HG02981 (cell line): ENCODE measurements at regions not wholly inside any gene's neighbourhood (a gene's known extent, or its start where the extent isn't known, plus 50 kb on each side); places are given as distances from the start of the nearest gene placed in this dataset.

Source experiments
- ATAC-seq: cut with Tn5 transposase; IDR thresholded peaks from one replicate; pipeline ENCODE4 v1.9.1; 2021; ENCODE audit warnings: mild to moderate bottlenecking, moderate library complexity; ENCODE audit not compliant: unreplicated experiment

- no peak for ATAC-seq
Measured at GRCh38 chr2:145094370-145094769, 574.5 kb upstream of the ZEB2 start.

- no peak for ATAC-seq
Measured at GRCh38 chr2:145091967-145092366, 572.0 kb upstream of the ZEB2 start.

GRCh38 chr2:145090841-145091761, 571.2 kb upstream of the ZEB2 start:
- no peak for ATAC-seq

GRCh38 chr2:145088756-145089155, 568.8 kb upstream of the ZEB2 start:
- no peak for ATAC-seq

- no peak for ATAC-seq
Measured at GRCh38 chr2:145086910-145087309, 567.0 kb upstream of the ZEB2 start.

GRCh38 chr2:145085612-145086011, 565.7 kb upstream of the ZEB2 start:
- ATAC-seq, result no peak

- ATAC-seq, result no peak
Measured at GRCh38 chr2:145080426-145080825, 560.5 kb upstream of the ZEB2 start.

- ATAC-seq, result no peak
Measured at GRCh38 chr2:145079641-145080040, 559.7 kb upstream of the ZEB2 start.

GRCh38 chr2:145078923-145079322, 559.0 kb upstream of the ZEB2 start:
- ATAC-seq, result no peak

GRCh38 chr2:145076085-145076484, 556.2 kb upstream of the ZEB2 start:
- ATAC-seq, result no peak

GRCh38 chr2:145075454-145076062, 555.6 kb upstream of the ZEB2 start:
- no peak for ATAC-seq

GRCh38 chr2:145070703-145071102, 550.8 kb upstream of the ZEB2 start:
- no peak for ATAC-seq

- no peak for ATAC-seq
Measured at GRCh38 chr2:145068509-145068908, 548.6 kb upstream of the ZEB2 start.

- ATAC-seq, result no peak
Measured at GRCh38 chr2:145067549-145068030, 547.7 kb upstream of the ZEB2 start.

- ATAC-seq, result no peak
Measured at GRCh38 chr2:145066856-145067548, 547.1 kb upstream of the ZEB2 start.

- ATAC-seq, result no peak
Measured at GRCh38 chr2:145066151-145066661, 546.3 kb upstream of the ZEB2 start.

GRCh38 chr2:145065342-145065741, 545.4 kb upstream of the ZEB2 start:
- no peak for ATAC-seq

- ATAC-seq, result no peak
Measured at GRCh38 chr2:145064511-145064910, 544.6 kb upstream of the ZEB2 start.

GRCh38 chr2:145060876-145061275, 541.0 kb upstream of the ZEB2 start:
- no peak for ATAC-seq

- no peak for ATAC-seq
Measured at GRCh38 chr2:145059914-145060313, 540.0 kb upstream of the ZEB2 start.

- no peak for ATAC-seq
Measured at GRCh38 chr2:145059343-145059742, 539.4 kb upstream of the ZEB2 start.
